ELR (cell line): ENCODE measurements at regions not wholly inside any gene's neighbourhood (a gene's known extent, or its start where the extent isn't known, plus 50 kb on each side); places are given as distances from the start of the nearest gene placed in this dataset.
A peak's percentile ranks its signal among the peaks of the same experiment; 100 is the strongest.
"Not testable (repeated sequence)": the region's sequence is repeated elsewhere in the genome, so short reads cannot be mapped to it uniquely, and the experiment has no call there.

Experiments
- DNase-seq: peaks from one replicate; pipeline ENCODE4 v3.0.0-alpha.2; 2015; ENCODE audit warnings: low read depth

DNA sequence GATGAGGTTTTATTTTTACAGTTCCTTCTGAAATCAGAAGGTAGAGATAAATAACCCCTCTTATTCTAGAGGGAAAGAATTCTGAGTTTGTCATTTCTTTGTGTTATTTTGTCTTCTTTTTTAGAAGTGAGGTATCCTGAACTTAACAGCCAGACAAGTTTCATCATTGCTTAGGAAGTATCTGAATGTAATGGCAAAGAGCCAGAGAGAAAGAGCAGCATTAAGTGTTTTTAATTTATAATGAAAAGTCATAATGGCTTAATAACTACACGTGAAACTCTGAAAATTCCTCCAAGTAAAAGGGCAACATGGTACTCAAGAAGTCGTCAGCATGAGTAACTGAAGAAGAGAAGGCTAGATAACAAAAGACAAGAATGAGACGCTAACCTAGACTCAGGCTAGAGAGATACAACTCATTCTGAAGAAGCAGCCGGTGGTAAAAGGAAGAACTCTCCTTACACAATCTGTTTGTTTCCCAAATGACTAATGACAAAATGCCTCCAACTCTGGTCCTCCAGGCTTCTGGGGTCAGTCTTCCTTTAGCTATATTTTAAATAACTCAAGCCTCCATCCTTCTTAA is 116.2 kb upstream of the NECTIN3 start:
- DNase-seq = peak; percentile 52

DNA sequence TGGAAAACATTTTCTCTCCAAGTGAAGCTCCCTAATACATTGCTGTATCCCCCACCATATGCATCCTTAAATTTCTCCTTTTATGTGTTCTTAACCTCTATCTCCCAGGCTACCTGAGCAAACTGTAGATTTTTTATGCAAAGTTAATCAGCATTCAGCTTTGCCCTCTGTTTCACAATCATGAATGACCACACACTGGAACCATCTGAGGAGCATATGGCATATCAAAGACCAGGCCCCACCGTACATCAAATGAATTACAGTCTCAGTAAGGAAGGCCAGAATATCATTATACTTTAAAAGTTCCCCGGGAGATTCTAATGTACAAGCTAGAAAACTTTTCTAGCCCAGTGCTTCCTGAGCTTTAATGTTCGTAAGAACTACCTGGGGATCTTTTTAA is 115.5 kb upstream of the NECTIN3 start:
- DNase-seq = no peak

DNA sequence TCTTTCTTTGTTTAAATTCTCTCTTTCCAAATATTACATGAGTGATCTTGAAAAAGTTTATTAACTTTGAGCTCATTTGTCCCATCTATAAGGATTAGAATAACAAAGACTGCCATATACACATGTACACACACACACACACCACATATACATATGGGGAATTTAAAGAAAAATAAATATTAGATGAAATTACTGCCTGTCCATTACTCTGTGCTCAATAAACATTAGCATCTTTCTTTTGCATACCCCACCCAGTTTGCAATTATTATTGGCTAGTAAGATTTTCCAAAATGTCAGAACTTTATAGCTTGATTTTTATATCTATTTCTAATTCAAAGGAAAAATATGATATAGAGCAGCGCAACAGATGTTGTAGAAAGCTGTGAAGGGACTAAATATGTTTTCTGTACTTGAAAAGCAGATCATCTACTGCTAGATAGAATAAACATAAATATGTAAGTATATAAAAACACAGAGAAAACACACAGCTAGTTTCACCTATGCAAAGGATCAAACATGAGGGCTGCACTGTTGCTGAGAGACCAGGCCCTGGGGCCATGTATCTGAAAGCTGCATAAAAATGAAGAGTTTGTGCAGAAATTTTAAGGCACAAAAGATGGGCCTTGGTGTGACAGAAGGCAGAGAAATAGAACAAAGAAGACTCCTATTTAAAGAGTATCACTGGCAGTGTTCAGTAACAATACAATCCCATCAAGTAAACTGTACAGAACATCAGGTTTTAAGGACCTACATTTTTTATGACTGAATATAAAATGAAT is 114.2 kb upstream of the NECTIN3 start:
- no peak for DNase-seq

DNA sequence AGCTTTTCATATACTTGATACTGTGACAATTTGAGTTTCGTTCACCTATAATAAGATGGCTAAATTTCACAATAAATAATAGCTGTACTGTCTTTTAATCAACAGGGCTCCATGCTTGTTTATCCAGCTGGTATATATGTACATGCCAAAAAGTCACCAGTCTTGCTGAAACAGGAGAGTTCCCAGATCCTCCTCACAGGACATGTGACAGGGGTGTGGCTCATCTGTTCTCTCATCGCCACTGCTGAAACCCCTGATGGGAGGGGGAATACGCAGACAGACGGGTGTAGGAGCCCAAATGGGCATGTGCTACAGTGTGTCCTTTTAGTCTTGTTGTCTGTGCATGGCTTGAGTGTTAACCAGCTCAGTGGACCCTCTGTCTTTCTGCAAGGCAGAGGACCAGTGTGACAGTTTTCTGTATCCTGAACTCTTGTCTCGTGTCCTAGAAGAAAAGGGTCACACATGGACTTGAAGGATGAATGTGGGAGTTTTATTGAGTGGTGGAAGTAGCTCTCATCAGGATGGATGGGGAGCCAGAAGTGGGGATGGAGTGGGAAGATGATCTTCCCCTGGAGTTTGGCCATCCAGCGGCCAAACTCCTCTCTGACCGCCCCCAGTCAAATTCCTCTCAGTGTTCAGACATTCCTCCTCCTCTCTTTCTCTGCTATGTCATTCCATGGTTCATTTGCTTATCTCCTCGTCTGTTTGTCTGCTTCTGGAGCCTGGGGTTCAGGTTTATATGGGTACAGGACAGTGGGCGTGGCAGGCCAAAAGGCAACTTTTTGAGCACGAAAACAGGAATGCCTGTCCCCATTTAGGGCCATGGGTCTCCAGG is 113.1 kb upstream of the NECTIN3 start:
- DNase-seq = no peak

DNA sequence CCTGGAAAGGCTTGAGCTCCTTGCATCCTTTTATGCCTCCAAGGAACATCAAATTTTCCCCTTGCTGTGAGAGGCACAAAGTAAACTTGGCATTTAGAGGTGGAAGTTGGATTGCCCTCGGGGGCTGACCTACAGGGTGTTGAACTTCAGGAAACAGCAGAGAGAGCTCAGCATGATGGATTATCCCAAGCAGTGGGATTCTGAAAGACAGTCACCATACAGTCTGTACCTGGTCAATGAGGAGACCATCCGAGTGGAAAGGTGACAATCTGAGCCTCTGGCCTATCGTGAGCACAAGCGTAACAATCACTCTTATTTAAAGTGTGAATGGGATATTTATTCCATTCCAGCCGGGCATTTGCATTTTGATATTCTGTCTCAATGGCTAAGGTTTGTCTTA is 105.6 kb upstream of the NECTIN3 start:
- no peak for DNase-seq

DNA sequence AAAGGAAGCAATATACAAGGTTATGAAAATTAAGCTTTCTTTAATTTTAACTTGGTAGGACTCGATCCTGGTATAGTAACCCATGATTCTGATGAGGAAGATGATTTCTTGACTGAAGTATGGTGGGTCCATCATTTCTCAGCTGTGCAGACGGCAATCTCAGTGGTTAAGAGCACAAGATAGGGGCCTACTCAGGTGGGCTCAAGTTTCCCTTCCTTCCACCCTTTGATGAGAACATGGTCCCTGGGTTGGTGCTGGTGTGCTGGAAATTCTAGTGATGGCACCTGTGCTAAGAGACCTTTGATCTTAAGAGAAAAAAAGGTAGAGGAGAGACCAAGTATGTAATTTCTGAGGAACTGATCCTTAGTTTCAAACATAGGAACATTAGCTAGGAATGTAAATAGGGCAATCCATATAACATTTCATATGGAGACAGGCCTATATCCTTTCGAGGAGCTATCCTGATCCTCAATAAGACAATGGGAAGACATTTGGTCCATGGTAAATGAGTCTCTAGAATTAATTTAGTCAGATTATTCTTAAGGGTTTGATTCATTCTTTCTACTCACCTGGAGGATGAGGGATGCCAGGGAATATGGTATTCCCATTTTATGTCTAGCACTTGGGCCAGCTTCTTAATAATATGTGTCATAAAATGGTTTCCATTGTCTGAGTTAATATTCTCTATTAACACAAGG is 104.5 kb upstream of the NECTIN3 start:
- no peak for DNase-seq

DNA sequence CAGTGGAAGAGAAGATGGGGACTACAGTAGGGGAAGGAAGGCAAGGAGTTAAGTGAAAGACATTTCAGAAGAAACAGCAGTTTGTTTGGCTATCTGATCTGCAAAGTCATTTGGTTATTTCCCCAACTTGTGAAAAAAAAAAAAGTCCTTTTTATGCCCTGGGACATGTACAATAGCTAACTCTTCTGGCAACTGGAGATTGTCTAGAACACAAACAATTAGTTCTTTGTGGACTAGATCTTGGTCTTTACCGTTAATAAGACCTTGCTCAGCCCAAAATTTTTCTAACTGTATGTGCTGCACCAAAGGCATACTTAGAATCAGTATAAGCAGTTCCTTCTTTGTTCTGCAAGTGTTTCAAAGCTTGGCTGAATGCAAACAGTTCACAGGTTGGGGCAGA is 103.5 kb upstream of the NECTIN3 start:
- DNase-seq = no peak

DNA sequence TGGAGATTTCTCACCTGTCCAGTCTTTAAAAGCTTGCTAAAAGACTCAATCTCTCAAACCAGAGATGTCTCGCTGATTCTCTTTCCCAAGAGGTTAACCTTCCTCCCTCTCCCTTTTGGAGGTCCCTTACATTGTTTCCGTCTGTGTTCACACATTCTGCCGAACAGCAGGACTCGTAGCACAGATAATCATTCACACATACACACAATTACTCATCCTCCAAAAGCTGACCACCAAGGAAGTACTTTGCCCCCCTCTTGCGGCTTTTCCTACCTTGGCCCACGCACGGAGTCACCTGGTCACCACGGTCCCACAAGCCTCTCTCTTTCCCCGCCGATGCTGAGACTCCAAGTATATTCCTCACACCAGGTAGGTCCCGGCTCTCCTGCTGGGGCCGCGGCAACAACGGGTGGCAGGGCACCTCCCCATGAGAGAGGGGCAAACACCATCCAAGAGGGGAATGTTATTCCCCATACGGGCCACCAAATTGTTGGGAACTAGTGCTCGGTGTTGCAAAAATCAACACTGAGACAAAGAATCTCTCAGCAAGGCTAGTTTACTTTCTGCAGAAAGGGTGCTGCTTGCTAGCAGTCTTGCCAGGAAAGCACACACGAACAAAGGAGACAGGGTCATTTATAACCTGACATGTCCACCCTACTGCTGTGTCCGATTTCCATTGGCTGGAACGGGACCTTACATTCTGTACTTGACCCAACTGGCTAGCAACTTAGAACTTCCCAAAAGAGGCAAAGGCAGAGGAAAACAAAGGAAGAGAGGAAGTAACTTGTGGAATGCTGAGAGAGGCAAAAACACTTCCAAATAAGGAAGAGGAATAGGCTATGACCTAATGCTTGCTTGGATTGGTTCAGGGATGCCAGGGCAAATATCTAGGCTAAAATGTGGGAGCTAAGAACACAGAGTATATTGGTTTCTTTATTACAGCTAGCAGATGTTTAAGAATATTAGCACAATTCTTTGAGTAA is 102.1 kb upstream of the NECTIN3 start:
- DNase-seq = no peak

DNA sequence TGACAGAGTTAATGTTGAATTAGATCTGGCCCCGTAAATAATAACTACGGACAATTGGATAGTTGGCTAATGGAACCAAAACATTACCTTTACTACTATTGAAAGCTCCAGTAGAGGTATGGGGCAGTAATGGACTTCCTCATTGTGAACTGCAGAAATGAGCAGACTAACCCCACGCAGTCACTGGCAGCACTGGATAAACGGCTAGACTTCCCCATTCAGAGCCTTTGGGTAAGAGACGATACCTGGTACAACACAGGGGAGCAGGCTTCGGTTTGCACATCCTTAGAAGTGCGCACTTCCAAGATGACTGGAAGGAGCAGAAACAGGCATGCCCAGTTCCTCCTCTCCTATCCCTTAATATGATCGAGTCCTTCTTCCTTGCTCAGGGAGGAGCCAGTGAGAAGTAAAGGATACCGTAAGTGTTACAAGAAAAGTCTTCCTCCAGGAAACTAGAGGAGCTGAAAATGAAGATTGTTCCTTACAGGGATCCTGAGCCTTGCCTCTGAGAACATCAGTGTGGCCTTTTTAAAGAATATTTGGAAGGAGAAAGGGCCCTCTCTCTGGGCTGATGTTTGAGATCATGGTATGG is 100.5 kb upstream of the NECTIN3 start:
- DNase-seq = no peak

DNA sequence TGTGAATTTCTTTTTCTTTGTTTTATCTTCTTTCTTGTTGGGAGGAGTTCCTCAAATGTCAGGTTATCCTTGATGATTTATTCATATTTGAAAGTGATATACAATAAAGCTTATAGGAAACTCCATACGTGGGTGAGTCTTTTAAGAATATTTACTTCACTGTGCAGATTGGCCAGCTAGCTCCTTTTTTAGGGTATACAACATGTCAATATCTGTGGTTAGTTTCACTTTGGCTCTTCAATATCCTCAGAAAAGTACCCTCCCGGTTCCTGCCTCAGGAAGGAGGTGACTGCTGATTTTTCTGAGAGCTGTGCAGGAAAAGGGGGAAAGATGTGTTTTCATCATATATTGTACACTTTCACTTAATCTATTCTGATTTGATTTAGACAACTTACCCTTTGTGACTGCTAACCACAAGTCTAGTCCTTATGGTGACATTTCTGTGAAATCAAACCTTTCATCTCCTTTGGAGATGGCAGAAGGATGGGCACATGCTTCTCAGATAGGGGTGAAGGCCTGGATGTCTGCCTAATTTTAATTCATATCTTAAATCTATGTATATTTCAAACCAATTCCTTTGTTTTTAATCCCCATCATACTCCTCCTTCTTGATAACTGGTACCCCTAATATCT is 98.2 kb upstream of the NECTIN3 start:
- DNase-seq = no peak

DNA sequence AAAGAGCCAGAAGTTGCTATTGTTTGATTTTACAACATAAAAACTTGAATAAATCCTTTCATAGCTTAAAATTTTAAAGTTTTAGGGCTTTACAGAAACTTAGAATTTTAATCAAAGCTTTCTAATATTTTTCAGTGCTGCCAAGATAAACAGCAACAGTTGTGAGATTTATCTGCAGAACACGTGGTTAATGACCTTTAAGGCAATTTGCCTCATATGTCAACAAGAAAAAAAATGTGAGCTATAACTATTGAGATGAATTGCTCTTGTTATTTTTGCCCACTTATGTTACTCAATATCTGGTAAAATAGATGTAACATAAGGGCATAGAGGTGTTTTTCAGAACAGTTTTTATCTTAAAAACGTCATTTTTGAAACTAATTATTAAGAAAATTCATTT is 96.7 kb upstream of the NECTIN3 start:
- DNase-seq = no peak

DNA sequence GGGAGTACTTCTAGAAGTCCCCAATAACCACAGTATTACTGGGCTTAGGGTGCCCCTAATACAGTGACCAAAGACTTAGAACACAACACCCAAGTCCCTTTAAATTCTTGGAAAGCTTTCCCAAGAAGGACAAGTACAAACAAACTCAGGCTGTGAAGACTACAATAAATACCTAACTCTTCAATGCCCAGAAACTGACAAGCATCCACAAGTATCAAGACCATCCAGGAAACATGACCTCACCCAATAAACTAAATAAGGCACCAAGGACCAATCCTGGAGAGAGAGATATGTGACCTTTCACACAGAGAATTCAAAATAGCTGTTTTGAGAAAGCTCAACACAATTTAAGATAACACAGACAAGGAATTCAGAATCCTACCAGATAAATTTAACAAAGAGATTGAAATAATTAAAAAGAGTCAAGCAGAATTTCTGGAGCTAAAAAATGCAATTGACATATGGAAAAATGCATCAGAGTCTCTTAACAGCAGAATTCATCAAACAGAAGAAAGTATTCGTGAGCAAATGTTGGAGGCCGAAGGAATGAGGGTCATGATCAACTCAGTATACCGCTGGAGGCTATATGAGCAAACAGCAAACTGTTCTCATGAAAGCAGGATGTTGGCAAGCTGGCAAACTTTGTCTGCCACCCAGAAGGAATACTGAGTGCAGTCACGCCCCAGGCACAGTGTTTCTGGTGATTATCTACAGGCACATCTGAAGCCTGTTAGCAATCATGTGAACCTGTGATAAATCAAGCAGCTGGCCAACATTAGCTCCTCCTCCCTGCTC is 87.0 kb upstream of the NECTIN3 start:
- DNase-seq = peak; percentile 10

DNA sequence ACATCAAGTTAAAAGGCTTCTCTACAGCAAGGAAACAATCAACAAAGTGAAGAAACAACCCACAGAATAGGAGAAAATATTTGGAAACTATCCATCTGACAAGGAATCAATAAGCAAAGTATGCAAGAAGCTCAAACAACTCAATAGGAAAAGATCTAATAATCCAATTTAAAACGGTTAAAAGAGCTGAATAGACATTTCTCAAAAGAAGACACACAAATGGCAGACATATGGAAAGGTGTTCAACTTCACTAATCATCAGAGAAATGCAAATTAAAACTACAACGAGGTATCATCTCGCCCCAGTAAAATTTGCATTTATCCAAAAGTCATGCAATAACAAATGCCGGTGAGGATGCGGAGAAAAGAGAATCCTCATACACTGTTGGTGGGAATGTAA is 82.2 kb upstream of the NECTIN3 start:
- no peak for DNase-seq

DNA sequence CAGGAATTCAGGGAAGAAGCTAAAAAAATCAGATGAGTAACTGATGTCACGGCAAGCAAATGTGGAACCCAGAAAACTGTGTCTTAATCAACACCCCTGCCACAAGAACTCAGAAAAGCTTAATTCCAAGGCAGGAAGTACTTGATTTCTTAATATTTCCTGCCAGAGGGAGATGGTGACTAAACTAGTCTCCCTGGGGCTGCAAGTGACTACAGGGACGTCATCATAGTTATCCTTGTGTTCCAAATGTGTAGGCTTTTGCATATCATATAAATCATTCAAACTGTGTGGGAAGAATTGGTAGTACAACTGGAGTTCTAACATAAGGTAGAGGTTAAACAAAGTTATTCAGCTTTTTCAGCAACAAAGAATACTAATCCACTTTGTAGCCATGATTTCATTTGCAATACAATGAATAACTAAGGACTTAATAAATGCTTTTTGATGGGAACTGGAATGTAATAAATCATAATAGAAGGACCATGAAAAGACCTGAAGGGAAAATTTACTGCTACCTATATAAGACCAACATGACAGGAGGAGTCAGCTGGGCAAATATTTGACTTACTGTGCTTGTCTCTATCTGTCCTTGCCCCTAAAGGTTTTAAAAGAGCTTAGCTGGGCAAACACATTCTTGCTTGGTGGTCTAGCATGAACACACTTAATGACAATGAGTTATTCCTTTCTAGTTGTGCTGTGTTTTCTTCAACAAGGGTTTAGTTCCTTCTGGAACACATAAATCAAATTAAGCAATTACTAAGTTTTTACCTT is 76.0 kb upstream of the NECTIN3 start:
- peak; percentile 84 for DNase-seq

DNA sequence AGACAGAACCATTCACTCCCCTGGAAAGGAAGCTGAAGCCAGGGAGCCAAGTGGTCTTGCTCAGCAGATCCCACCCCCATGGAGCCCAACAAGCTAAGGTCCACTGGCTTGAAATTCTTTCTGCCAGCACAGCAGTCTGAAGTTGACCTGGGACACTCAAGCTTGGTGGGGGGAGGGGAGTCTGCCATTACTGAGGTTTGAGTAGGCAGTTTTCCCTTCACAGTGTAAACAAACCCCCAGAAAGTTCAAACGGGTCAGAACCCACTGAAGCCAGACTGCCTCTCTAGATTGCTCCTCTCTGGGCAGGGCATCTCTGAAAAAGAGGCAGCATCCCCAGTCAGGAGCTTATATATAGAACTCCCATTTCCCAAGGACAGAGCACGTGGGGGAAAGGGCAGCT is 72.8 kb upstream of the NECTIN3 start:
- not testable (repeated sequence) for DNase-seq

DNA sequence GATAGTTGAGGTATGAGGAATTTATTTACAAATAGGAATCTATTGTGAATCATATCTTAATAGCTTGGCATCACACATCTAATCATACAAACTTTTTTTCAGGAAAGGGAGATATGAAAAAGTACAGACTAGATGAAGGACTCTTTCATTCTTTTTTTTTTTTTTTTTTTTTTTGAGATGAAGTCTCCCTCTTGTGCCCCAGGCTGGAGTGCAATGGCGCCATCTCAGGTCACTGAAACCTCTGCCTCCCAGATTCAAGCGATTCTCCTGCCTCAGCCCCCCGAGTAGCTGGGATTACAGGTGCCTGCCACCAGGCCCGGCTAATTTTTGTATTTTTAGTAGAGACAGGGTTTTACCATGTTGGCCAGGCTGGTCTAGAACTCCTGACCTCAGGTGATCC is 65.1 kb upstream of the NECTIN3 start:
- DNase-seq = peak; percentile 9

DNA sequence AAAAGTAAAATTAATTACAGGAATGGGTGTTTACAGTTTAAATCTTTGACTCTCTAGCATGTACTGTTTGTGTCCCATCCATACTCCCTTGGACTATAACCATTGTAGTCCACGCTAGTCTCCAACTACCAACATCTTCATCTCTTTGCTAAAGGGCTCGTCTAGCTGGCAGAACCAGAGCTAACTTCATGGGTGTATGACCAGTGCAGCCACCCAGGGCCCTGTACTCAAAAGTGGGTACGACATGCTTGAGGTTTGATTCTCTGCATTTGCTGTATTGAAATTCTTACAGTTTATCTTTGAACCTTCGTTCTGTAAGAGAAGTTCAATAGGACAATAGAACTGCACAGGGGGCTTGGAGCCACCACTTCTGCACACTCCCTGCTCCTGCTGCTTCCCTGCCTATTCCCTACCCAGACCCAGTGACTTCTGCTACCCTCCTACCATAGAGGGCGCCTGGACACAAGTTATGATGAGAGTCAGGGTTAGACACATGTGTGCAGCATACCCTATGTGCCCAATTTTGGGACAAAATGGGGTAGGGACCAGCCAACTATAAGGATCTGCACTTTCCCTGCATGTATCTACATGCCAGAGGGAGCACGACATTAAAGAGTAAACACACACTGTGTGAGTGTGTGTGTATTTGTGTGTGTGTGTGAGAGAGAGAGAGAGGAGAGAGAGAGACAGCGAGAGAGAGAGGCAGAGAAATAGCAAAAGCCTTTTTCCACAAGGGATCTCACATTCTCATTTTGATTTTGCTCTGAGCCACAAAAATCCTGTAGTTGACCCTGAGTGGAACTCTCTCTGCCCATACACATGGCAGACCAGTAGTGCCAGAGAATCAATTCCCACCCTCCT is 59.0 kb upstream of the NECTIN3 start:
- DNase-seq = peak; percentile 21
